IMR-90 (cell line): ENCODE measurements at regions not wholly inside any gene's neighbourhood (a gene's known extent, or its start where the extent isn't known, plus 50 kb on each side); places are given as distances from the start of the nearest gene placed in this dataset.

ENCODE experiments used
- MAFK ChIP-seq: IDR thresholded peaks from 2 replicates; pipeline ENCODE4 v1.6.1; 2012; ENCODE audit warnings: low read depth, low read length, improper control_type of control experiment
- MXI1 ChIP-seq: IDR thresholded peaks from 2 replicates; pipeline ENCODE4 v1.6.1; 2012; ENCODE audit warnings: low read depth, mild to moderate bottlenecking, low read length, moderate library complexity, borderline replicate concordance
- NFE2L2 ChIP-seq: fragments of 150-350 bp; IDR thresholded peaks from 2 replicates; pipeline ENCODE4 v1.6.1; 2016; ENCODE audit warnings: low read depth, mild to moderate bottlenecking, low read length
- SMC3 ChIP-seq: fragments of 150-350 bp; IDR thresholded peaks from 2 replicates; pipeline ENCODE4 v1.6.1; 2016; ENCODE audit warnings: low read depth, mild to moderate bottlenecking, antibody characterized with exemption, low read length, moderate library complexity

DNA sequence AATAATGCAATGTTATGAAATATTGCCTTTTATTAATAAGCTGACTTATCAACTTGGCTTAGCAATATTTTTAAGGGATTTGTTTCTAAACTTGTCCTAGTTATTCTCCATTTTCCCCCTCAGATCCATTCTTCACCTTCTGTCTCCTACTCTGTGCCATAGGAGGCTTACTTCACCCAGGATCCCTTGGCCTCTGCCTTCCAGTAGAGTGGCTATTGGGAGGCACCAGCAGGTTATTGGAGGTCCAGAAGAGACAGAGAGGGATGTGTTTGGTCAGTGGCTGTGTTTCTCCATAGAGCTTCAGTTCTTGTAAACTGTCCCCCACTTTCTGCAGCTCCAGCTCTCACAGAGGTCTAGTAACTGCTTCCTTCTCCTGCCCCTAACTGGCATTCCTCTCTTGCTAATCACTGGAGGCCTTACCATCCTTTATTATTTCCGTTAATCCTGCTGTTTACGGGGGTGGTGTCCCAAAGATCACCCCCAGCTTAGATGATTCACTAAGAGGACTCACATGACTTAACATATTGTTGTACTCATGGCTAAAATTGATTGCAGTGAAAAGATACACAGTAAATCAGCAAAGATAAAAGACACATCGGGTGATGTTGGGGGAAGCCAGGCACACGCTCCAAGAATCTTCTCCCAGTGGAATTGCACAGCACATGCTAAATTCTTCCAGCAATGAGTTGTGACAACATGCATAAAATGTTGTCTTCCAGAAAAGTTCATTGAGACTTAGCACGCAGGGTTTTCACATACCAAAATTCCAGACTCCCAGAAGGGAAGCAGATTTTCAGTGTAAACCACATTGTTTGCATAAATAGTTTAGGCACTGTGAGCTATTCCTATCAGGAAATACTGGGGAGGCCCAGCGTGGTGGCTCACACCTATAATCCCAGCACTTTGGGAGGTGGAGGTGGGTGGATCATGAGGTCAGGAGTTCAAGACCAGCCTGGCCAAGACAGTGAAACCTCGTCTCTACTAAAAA is 67.5 kb downstream of the RPL22L1 start (continued):
- peak; percentile 10 for TF ChIP-seq SMC3
- peak; percentile 45; the same call in 1 of the 2 replicates for TF ChIP-seq NFE2L2
- peak; percentile 4; the same call in 1 of the 2 replicates for TF ChIP-seq MAFK
- 0 out of 2 replicates have a peak, but pooled peaks have one; percentile 32 for TF ChIP-seq MXI1
